ENCODE measurements at regions not wholly inside any gene's neighbourhood (a gene's known extent, or its start where the extent isn't known, plus 50 kb on each side); places are given as distances from the start of the nearest gene placed in this dataset.
A peak's percentile ranks its signal among the peaks of the same experiment; 100 is the strongest.
"Not testable (repeated sequence)": the region's sequence is repeated elsewhere in the genome, so short reads cannot be mapped to it uniquely, and the experiment has no call there.

DNA sequence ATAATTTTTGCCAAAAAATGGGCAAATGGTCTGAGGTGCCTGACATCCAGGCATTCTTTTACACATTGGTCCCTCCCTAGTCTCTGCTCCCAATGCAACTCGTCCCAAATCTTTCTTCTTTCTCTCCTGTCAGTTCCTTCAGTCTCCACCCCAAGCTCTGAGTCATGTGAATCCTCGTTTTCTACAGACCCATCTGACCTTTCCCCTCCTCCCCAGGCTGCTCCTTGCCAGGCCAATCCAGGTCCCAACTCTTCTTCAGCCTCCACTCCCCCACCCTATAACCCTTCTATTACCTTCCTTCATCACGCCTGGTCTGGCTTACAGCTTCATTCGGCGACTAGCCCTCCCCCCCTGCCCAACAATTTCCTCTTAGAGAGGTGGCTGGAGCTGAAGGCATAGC, 55.3 kb downstream of the BBS10 start:
- DNase-seq (ENCODE audit: low read depth in 2 of 2), result not testable (repeated sequence)

DNA sequence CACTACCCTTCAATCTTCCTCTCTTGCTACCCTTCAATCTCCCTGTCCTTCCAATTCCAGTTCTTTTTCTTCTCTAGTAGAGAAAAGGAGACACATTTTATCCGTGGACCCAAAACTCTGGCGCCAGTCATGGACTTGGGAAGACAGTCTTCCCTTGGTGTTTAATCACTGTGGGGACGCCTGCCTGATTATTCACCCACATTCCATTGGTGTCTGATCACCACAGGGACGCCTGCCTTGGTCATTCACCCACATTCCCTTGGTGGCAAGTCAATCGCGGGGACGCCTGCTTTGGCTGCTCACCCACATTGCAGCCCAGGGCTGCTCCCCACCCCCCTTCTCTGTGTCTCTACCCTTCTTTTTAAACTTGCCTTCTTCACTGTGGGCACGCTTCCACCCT, 55.9 kb downstream of the BBS10 start:
- DNase-seq (ENCODE audit: low read depth in 2 of 2), result not testable (repeated sequence)

- DNase-seq (ENCODE audit: low read depth in 2 of 2), result no peak
Measured at GRCh38 chr12:76290963-76291859, 57.0 kb downstream of the BBS10 start.

DNA sequence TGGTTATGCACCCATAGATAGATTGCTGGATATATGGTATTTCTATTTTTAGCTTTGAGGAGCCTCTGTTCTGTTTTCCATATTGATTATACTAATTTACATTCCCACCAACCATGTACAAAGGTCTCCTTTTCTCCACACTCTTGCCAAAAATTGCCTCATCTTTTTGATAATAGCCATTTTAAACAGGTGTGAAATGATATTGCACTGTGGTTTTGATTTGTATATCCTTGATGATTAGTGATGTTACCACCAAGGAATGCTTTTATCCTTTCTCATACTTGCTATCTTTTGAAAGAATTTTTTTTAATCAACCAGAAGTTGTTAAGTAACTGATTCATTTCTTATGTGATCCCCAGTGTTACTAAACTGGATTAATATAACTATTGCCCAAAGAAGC, 60.0 kb downstream of the BBS10 start:
- no peak for DNase-seq (ENCODE audit: low read depth in 2 of 2)

DNA sequence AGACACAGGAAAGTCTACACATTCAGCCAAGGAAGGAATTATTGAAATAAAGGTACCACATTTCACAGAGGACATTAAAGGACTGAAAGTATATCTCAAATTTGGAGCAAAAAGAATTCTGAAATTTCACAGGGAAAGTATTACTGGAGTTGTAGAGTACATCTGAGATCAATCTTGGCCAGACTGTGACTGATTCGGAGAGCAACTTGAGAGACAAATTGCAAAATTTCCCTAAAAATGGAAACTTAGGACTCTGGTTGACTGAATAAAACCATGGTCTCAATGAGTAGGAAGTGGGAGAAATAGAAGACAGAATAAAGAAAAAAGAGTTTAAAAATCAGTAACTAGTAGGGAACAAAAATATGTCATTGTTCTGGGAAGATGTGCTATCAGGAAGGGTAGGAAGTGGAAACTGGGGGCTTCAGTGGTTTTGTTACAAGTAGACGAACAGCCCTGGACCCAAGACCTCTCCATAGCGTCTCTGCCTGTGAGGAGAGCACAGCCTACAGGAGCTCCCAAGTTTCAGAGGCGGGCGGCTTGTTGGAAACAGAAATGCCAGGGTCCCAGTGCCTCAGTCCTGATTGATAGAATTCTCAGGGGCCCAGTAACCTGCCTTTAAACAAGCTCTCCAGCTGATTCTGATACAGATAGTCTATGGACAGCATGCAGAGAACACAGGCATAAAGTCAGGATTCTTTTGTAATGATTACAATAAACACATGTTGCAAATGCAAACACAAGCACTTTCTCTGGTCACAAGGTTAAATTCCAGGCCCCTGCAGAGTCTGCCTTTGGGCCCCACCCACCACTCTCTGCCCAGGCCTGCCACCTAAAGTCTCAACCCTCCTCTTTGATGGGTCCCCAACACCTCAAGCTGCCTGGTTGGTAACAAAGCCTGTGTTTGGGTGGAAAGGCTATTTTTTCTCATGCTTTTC, 63.1 kb downstream of the BBS10 start:
- no peak for DNase-seq (ENCODE audit: low read depth in 2 of 2)

DNA sequence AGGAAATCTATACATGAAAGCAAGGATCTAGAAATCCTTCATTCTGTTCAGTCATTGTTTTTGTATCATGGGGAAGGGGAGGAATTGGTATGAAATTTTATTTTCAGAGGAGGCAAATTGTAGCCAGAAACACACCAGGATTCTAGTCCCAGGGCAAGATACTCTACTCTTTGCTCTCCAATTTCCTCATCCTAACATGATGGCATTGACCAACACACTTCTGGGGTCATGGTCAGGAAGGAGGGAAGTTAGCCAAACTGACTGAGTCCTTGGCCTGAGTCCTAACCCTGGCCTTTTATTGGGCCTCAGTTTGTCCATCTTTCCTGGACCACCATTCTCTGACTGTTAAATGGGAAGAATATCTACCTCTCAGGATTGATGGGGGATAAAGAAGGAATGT, 65.5 kb downstream of the BBS10 start:
- DNase-seq (ENCODE audit: low read depth in 2 of 2), result no peak

DNA sequence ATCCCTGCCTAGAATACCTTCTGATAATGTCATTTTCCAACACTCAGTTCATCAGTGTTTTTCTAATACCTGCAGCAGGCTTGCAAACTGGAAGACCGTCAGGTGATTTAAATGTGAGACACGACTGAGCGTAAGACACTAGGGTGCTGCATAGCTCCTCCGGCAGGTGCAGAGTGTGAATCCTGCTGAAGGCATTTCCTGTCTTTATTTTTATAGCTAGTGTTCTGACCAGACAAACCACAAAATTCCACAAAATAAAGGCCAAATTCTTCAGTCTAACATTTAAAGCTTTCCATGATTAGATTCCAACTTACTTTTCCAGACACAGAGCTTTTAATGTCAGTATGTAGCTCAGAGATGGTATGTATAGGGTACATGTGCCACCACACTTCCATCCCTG, 70.7 kb downstream of the BBS10 start:
- DNase-seq (ENCODE audit: low read depth in 2 of 2), result no peak

GRCh38 chr12:76276499-76277151, 71.6 kb downstream of the BBS10 start:
- no peak for DNase-seq (ENCODE audit: low read depth in 2 of 2)

GRCh38 chr12:76275511-76276093, 72.6 kb downstream of the BBS10 start:
- DNase-seq (ENCODE audit: low read depth in 2 of 2), result no peak

DNA sequence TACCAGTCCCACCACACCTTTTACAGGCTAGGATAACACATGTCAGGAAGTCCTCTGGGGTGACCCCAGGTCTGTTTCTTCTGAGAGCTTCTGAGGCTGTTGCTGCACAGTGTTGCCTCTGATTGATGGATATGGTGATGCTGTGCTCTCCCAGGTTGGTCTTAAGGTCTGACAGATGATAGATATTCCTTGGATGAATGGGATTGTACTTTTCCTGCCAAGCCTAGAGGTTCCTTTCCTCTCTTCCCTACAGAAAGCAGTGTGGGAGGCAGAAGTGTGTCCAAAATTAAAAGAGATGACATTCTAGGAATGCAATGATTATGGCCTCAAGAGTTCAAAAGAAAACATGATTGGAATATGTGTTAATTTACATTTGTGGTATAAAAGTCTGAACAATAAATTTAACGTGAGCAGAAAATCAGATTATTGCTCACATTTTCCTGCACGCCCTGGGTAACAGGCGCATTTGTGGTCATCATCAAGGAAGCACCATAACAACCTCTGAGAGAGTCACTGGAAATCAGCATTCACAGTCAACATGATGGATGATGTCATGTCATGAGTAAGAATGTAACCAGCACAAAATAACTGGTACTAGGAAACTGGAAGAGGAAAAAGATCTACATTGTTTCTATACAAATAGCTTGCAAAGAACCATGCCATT, 73.7 kb downstream of the BBS10 start:
- DNase-seq (ENCODE audit: low read depth in 2 of 2), result peak in 1 of 2 donors; percentile 6

DNA sequence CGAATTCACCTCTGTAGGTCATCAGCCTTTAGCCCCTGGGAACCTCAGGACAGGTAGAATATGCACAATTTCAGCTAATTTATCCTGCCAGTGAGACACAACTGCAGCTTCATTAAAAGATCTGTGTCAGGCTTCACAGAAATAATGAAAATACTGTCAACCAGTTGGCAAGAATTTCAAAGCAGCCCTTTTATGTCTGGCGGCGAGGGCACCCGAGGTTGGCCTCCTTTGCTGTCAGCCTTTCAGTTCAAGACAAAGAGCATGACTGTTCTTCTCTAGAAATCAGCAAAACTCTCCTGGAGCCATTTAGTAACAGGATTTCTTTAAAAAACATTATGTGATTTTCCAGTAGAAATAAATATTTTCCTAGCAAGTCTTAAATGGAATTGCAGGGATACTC, 75.9 kb downstream of the BBS10 start:
- DNase-seq (ENCODE audit: low read depth in 2 of 2), result no peak

GRCh38 chr12:76270657-76271358, 77.4 kb downstream of the BBS10 start:
- no peak for DNase-seq (ENCODE audit: low read depth in 2 of 2)

DNA sequence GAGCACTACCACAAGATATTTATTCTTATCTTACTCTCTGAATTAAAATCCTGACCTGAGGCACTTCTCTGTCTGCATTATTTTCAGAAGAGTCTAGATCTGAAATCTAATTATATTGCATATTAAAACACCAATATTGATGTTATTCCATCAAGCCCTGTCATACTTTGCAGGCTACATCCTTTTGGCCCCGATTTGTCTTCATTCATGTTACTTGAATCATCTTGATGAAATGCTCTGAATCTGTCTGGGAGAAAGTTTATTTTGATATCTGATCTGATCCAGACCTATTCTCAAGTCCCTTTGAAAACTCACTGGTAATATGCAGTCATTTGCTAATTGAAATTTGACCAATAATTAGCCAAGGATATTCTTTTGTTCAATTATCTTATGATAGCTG, 79.9 kb downstream of the BBS10 start:
- no peak for DNase-seq (ENCODE audit: low read depth in 2 of 2)

DNA sequence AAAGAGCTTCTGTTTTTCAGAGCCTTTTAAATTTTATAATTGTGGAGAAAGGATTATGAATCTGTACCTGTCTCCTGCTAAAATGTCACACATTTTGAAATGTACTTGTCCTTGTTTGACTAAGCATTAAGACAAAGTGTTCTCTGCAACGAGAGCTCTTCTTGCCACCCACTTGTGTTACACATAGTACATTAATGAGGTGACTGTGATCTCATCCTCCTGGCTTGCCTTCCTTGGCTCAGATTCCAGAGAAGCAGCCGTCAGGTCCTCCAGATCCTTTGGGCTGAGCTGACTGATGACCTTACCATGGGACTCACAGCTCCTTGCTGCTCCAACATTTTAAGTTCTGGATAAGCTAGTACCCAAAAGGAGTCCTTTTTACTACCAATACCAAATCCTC, 81.4 kb downstream of the BBS10 start:
- no peak for DNase-seq (ENCODE audit: low read depth in 2 of 2)

- DNase-seq (ENCODE audit: low read depth in 2 of 2), result no peak
Measured at GRCh38 chr12:76265424-76266180, 82.6 kb downstream of the BBS10 start.

DNA sequence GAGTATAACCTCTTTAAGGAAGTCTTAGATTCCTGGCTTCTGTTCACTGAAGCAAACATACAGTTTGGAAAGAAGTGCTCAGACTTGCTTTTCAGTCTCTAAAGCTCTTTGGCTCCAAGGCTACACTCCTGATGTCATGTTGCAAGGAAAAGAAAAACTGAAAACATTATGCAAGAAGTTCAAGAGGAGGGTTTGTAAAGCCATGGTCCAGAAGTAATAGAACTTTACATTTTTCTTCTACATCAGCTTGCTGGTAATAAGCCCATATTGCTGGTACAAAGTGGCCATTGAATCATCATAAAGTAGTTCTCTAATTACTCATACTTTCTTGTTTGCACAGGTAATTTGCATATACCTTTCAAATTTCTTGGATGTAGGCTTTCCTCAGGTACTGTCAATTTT, 83.6 kb downstream of the BBS10 start:
- DNase-seq (ENCODE audit: low read depth in 2 of 2), result no peak

- DNase-seq (ENCODE audit: low read depth in 2 of 2), result no peak
Measured at GRCh38 chr12:76263696-76264095, 84.5 kb downstream of the BBS10 start.

DNA sequence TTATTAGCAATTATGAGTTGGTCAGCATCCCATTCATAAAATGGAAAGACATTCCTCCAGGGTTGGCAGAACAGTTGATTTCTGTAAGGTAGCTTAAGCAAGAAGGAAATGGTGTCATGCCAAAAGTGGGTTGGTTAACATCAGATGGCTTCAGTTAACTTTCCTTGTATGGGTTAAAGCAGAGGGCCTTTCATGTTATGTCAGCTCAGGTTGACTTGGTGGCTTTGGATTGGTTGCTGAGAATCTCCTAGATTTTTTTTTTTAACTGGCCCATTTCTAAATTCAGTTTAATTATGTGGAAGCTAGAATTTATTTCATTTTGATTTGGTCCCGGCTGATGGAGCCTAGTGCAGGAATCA, 87.8 kb downstream of the BBS10 start:
- DNase-seq (ENCODE audit: low read depth in 2 of 2), result no peak

DNA sequence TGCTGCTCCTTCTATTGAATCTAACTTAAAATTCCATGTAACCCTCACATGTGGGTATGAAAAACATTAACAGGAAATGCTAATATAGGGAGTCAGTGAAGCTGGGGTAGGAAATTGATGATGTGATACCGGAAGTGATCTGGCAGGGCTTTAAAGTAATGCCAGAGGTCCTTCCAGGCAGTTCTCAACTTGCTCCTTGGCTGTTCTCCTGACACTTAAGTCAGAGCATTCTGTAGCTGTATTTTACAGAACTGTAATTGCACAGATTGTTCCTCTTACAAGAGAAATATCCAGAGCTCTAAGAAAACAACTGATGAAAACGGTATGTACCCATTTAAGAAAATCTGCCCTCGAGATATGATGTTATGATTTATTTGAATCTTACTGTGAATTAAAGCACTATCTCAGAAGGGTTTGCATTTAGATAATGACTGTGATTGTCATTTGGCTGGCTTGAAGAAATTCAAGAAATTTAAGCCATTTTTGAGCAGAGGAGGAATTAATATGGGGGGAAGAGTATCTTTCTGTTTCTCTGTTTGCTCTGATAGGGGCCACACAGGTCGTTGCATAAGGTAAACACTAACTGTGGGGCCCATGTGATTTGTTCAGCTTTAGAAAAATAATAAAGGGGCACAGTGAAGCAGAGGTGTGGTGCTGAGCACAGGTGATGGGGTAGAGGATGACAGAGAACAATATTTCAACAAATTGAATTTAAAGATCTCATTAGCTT, 88.4 kb downstream of the BBS10 start:
- DNase-seq (ENCODE audit: low read depth in 2 of 2), result no peak
